ENCODE measurements at regions not wholly inside any gene's neighbourhood (a gene's known extent, or its start where the extent isn't known, plus 50 kb on each side); places are given as distances from the start of the nearest gene placed in this dataset.

DNA sequence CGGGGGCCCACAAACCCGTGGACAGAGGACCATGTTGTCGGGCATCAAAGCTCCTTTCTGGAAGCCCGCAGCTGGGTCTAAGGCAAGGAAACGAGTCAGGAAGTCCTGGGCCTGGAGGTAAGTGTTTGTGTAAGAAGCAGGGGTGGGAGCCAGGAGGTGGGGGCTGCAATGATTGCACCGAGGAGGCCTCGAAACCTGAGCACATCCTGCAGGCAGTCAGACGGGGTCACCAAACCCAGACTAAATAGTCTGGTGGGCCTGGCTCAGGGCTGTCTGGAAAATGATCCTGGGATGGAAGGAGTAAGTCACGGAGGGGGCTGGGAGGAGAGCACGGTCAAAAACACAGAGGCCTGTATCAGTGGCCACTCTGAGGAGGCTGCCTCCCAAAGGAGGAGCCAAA, 539.2 kb downstream of the MN1 start:
- Mint-ChIP-seq H3K27ac (ENCODE audit: low read depth, unreplicated experiment) (no peak overlapping the region), H3K4me1 (ENCODE audit: insufficient read depth, unreplicated experiment) (peaks cover 6% of the 10 kb centered on the region), H3K27me3 (ENCODE audit: insufficient read depth, unreplicated experiment) (peaks cover 39% of the 10 kb centered on the region), H3K4me3 (ENCODE audit: unreplicated experiment) (no peak overlapping the region), H3K36me3 (ENCODE audit: insufficient read depth, unreplicated experiment) (no peaks in the 10 kb centered on the region), H3K9me3 (ENCODE audit: unreplicated experiment) (no peaks in the 10 kb centered on the region)
- intact Hi-C loops (cut with micrococcal nuclease): no loop called here
- no TSS peak for BruUV-seq (replicated peaks)
- CTCF ChIA-PET: no interaction called here
- POLR2A ChIA-PET: no interaction called here
- TF ChIP-seq CTCF (IDR thresholded peaks at IDR 0.05; ENCODE audit: unreplicated experiment): no peak
- no peak for DNase-seq (ENCODE audit: unreplicated experiment)

DNA sequence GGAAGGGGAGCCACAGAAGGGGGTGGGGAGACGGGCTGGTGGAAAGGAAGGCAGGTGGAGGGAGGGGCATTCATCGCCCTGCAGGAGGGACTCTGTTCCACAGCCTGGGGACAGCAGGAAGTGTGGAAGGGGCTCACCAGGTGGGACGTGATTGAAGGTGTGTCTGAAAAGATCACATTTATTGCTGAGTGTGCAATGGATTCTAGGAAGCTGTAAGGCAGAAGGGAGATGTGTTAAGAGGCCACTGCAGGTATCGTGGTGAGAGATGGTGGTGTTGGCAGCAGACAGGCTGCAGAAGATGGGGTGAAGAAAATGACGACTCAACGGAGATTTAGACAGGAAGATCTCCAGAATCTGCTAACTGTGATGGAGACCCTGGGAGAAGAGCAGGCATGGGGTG, 537.4 kb downstream of the MN1 start:
- Mint-ChIP-seq H3K9me3 (ENCODE audit: unreplicated experiment) (no peaks in the 10 kb centered on the region), H3K4me3 (ENCODE audit: unreplicated experiment) (no peak overlapping the region), H3K27ac (ENCODE audit: low read depth, unreplicated experiment) (no peak overlapping the region), H3K4me1 (ENCODE audit: insufficient read depth, unreplicated experiment) (peaks cover 2% of the 10 kb centered on the region), H3K27me3 (ENCODE audit: insufficient read depth, unreplicated experiment) (peaks cover 32% of the 10 kb centered on the region), H3K36me3 (ENCODE audit: insufficient read depth, unreplicated experiment) (no peaks in the 10 kb centered on the region)
- no TSS peak for BruUV-seq (replicated peaks)
- intact Hi-C loops (cut with micrococcal nuclease): no loop called here
- POLR2A ChIA-PET: interaction anchor here (0.6 kb wide), 1 partner anchor 660 kb away, joined by 3 read pairs; no protein-coding TSS in a partner anchor
- no peak for TF ChIP-seq CTCF (IDR thresholded peaks at IDR 0.05; ENCODE audit: unreplicated experiment)
- DNase-seq (ENCODE audit: unreplicated experiment): no peak
- CTCF ChIA-PET: interaction anchor here (0.6 kb wide), 2 partner anchors 18 to 956 kb away, joined by 3 read pairs; no protein-coding TSS in a partner anchor

GRCh38 chr22:27267145-27267544, 534.4 kb downstream of the MN1 start:
- ChIA-PET CTCF (interaction anchor here (0.6 kb wide), 1 partner anchor 587 kb away, joined by 3 read pairs; no protein-coding TSS in a partner anchor), POLR2A (no interaction called here)
- Mint-ChIP-seq H3K27me3 (ENCODE audit: insufficient read depth, unreplicated experiment) (peaks cover 48% of the 10 kb centered on the region), H3K4me3 (ENCODE audit: unreplicated experiment) (no peak overlapping the region), H3K9me3 (ENCODE audit: unreplicated experiment) (no peaks in the 10 kb centered on the region), H3K36me3 (ENCODE audit: insufficient read depth, unreplicated experiment) (no peaks in the 10 kb centered on the region), H3K4me1 (ENCODE audit: insufficient read depth, unreplicated experiment) (no peaks in the 10 kb centered on the region), H3K27ac (ENCODE audit: low read depth, unreplicated experiment) (no peak overlapping the region)
- intact Hi-C loops (cut with micrococcal nuclease): no loop called here
- no TSS peak for BruUV-seq (replicated peaks)
- no peak for DNase-seq (ENCODE audit: unreplicated experiment)
- no peak for TF ChIP-seq CTCF (IDR thresholded peaks at IDR 0.05; ENCODE audit: unreplicated experiment)

- no TSS peak for BruUV-seq (replicated peaks)
- H3K36me3 Mint-ChIP-seq (ENCODE audit: insufficient read depth, unreplicated experiment): no peaks in the 10 kb centered on the region
- no peak for DNase-seq (ENCODE audit: unreplicated experiment)
- H3K27me3 Mint-ChIP-seq (ENCODE audit: insufficient read depth, unreplicated experiment): peaks cover 58% of the 10 kb centered on the region
- no peak overlapping the region for H3K4me3 Mint-ChIP-seq (ENCODE audit: unreplicated experiment)
- ChIA-PET CTCF (interaction anchor here (0.6 kb wide), 1 partner anchor 135 kb away, joined by 4 read pairs; no protein-coding TSS in a partner anchor), POLR2A (no interaction called here)
- H3K4me1 Mint-ChIP-seq (ENCODE audit: insufficient read depth, unreplicated experiment): no peaks in the 10 kb centered on the region
- H3K9me3 Mint-ChIP-seq (ENCODE audit: unreplicated experiment): no peaks in the 10 kb centered on the region
- no peak overlapping the region for H3K27ac Mint-ChIP-seq (ENCODE audit: low read depth, unreplicated experiment)
- intact Hi-C loops (cut with micrococcal nuclease): no loop called here
- TF ChIP-seq CTCF (IDR thresholded peaks at IDR 0.05; ENCODE audit: unreplicated experiment): no peak
Observed at GRCh38 chr22:27269751-27270543, 531.6 kb downstream of the MN1 start.
